Activated CD4-positive, CD25-positive, alpha-beta regulatory T cell treated with anti-CD3 and anti-CD28 coated beads, Interleukin-2, amount 50 U/mL, for 72 hours (primary cell): ENCODE measurements at regions not wholly inside any gene's neighbourhood (a gene's known extent, or its start where the extent isn't known, plus 50 kb on each side); places are given as distances from the start of the nearest gene placed in this dataset.

ENCODE experiments used
- DNase-seq: peaks from one replicate; pipeline ENCODE4 v3.0.0; 2021

DNA sequence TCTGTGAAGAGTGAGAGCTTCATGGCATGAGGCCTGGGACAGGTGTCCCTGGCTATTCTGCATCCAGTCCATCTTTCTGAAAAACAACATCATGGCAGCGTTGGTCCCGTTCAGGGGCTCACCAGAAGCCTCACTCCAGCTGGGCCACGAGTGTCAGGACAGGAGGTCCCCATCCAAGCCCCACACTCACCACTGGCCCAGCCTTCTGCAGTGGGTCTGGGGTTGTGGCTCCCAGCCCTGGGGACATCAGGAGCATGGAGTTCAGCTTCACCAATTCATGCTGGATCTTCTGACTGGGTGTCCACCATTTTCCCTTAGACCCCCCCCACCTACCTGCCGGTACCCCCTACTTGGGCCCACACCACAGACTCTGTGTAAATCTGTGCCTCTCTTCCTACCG lies 400.3 kb downstream of the BRD1 start:
- no peak for DNase-seq

DNA sequence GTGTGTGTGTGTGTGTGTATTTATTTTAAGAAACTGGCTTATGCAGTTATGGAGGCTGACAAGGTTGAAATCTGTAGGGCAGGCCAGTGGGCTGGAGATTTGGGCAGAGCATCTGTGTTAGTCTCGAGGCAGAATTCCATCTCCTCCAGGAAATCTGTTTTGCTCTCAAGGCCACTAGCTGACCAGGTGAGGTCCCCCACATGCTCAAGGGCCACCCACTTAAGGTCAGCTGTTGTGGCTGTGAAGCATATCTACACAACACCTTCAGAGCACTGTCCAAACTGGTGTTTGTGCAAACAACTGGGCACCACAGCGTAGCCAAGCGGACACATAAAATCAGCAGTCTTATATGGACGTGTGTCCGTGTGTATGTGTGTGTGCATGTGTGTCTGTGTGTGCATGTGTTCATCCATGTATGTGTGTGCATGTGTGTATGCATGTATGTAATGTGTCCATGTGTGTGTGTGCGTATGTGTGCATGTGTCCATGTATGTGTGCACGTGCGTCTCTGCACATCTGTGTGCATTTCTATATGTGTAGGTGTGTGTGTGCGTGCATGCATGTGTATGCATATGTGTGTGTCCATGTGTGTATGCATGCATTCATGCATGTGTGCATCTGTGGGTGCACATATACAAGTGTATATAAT lies 400.9 kb downstream of the BRD1 start:
- DNase-seq = no peak

- DNase-seq = no peak
These were observed 401.6 kb downstream of the BRD1 start for GRCh38 chr22:49426098-49426497.

DNA sequence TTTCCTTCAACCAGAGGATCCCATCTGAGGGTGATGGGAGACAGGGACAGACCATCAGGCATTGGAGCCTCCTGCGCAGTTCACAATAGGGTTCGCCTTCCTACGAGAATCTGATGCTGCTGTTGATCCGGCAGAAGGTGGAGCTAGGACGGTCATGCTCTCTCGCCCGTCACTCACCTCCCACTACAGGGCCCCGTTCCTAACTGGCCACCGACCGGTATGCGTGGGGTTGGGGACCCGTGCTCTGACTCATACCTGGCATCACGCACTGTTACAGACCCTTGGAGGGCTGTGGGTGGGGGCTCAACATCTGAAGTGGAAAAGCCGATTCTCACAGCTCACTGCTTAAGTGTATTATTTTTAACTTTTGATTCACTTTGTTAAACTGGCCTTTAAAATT lies 402.3 kb downstream of the BRD1 start:
- no peak for DNase-seq

GRCh38 chr22:49424893-49425270 lies 402.8 kb downstream of the BRD1 start:
- DNase-seq = no peak

- DNase-seq = no peak
These were observed 404.5 kb downstream of the BRD1 start for GRCh38 chr22:49423125-49423650.

- DNase-seq = no peak
These were observed 405.0 kb downstream of the BRD1 start for GRCh38 chr22:49422701-49423100.

DNA sequence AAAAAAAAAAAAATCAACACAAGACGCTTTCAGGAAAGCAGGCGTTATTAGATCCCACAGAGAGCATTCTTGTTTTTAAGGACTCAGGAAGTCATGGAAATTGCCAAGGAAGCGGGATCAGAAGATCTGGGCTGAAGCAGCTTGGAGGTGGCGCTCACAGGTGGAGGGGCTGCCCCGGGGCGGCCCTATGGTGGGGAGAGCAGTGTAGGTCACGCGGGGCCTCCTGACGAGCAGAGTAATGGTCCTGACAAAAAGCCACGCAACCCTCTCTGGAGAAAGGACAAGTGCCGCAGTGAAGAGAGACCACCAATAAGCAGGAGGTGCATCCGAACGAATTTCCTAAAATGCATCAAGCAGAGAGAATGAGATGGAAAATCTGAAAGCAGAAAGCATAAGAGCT lies 407.0 kb downstream of the BRD1 start:
- no peak for DNase-seq

DNA sequence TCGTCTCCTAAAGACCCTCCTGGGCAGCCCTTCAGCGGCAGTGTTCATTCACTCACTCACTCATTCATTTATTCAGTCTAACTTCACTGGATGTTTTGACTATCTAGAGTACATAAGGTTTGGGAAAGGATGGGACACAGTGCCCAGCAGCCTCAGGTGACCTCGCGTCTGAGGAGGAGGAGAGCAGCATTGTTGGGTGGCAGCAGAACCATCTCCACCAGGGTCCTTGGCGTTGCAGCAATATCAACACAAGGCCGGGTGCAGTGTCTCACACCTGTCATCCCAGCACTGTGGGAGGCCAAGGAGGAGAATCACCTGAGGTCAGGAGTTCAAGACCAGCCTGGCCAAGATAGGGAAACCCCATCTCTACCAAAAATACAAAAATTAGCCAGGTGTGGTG lies 408.0 kb downstream of the BRD1 start:
- no peak for DNase-seq

DNA sequence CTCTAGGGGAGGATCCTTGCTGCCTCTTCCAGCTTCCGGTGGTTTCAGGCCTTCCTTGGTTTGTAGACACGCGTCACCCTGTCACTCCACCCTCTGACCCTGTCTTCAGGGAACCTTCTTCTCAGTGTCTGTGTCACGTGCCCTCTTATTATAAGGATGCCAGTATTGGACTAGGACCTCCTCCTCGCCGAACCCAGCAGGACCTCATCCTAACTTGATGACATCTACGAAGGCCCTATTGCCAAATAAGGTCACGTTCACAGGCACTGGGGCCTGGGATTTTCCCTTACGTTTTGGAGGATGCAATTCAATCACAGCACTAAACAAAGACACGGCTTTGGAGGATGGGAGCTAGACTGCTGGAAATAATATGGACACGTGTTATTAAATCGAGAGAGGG lies 408.7 kb downstream of the BRD1 start:
- no peak for DNase-seq

DNA sequence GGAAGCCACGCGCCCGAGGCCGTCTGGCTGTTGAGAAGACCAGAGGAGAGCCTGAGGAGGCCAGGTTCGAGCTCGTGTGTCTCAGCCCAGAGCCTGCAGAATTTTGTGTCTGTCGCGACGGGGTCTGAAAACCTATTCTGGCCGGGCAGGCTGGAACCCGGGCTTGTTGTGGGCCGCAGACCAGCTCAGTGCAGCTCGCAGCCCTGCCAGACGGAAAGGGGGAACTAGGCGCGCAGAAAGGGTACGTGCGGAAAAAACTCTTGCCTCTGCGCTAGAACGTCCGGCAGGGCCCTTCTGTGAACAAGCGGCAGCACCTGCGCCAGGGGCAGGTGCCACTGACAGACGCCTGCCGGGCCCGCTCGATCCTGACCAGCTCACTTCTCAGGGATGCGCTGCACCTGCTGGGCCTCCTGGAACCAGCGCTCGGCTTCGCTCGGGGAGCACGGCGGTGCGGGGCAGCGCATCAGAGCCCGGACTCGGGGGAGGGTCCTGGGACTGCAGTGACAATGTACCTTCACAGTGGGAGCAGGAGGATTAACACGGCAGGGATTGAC lies 409.3 kb downstream of the BRD1 start:
- DNase-seq = no peak

GRCh38 chr22:49417833-49418232 lies 409.8 kb downstream of the BRD1 start:
- DNase-seq = no peak

DNA sequence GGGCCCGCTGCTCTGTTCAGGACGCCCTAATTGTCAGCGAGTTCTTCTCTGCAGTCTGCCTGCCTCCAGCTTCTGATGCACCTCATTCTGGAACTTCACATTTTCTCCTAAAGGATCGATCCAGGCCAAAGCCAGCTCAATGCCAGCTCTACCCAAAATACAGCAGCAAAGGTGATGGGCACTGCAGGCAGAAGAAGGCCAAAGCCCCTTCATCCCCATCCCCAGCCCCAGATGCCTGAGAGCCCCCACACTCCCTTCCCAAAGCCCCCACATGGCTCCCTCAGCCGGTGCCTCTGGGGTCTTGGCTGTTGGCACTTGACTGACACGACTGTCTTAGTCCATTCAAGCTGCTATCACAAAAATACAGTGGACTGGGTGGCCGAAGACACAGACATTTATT lies 410.3 kb downstream of the BRD1 start:
- no peak for DNase-seq

DNA sequence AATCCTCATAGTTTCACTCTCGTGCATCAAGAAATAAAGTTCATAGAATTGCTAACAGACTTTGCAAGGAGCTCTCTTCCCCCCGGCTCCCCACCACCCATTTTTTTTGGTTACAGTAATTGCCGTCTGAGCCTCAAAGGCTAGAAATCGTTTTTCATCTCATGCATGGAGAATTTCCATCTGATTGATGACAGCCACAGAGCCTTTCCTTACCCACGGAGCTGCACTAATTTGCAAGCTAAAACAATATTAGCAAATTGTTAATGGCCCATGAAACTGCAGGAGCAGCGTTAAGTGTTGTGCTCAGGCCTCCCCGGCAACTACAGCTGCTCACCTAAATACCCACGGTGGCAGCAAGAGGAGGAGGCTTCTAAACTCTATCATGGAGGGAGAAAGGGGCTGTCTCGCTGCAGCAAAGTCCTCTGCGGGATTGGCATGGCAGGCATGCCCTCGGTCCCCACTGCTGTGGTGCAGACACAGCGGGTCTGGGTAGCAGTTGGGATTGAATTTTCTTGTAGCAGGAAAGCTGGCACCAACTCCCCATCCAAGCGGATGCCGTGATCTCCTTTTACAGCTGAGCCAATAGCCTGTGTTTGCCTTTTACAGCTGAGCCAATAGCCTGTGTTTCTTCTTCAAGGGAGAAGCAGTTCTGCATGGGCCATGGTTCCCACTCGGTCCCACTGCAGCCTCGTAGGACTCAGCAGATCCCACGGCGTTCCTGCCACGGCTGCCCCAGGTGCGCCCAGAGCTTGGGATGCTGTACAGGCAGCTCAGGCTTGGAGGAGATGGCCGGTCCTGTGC lies 412.3 kb downstream of the BRD1 start:
- no peak for DNase-seq

GRCh38 chr22:49413551-49413950 lies 414.1 kb downstream of the BRD1 start:
- no peak for DNase-seq

GRCh38 chr22:49413146-49413545 lies 414.5 kb downstream of the BRD1 start:
- DNase-seq = no peak

DNA sequence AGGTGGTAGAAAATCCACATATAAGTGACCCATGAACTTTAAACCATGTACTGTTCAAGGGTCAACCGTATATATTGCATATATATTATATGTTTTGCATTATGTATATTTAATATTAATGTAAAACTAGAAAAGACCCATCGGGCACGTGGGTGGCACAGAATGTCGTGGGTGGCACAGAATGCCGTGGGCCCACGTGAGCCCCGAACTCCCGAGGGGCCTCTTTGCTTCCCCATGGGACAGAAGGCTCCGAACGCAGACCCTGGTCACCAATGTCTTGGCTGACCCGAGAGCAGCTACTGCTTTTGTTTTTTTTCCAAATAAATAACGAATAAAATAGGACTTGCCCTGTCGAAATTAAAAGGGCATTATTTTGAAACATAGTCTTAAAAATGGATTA lies 415.4 kb downstream of the BRD1 start:
- no peak for DNase-seq

- DNase-seq = no peak
These were observed 416.4 kb downstream of the BRD1 start for GRCh38 chr22:49411236-49411635.

DNA sequence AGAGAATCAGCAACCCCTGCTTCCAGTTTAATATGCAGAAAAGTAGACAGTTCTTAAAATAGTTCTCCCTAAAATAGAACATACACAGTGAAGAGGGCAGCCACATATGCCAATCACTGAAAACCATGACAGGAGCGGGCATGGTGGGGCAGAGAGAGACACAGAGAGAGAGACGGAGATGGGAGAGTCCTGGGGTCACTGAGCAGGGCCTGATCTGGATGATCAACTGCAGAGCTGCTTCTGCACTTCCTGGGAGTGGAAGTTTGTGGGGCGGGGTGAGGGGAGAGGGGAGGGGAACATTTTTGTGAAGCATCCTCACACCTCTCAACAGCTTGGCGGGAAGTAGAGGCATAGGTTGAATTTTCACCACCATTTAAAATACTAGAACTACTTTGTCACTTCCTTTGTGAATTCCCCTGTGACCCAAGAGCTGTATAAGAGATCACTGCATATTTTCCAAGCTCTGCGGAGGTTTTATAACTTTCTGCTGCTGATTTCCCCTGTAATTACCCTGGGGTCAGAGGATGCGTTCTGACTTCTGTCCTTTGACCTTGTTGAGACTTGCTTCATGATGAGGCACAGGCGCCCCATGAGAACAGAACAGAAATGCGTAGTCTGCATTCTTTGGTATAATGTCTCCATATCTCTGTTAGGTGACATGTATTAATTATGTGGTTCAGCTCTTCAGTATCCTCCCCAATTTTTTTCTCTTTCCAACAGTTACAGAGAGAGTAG lies 419.4 kb downstream of the BRD1 start:
- DNase-seq = no peak

GRCh38 chr22:49406879-49407587 lies 420.6 kb downstream of the BRD1 start:
- no peak for DNase-seq

GRCh38 chr22:49406047-49406650 lies 421.5 kb downstream of the BRD1 start:
- DNase-seq = no peak

DNA sequence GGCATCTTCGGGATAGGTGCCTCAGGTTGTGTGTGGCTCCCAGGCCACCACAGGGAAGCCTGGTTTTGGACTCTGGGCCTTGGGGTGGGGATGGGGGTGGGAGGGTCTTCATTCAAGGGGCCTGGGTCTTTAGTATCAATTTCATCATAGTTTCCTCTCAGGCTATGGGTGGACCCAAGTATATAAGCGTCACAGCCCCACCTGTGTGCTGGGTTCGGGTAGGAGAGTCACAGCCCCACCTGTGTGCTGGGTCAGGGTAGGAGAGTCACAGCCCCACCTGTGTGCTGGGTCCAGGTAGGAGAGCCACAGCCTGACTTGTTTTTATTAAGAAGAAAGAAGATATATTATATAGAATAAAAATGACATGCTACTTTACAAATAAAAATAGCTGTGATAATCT lies 422.1 kb downstream of the BRD1 start:
- no peak for DNase-seq
